DMS 273 (cell line): ENCODE measurements at regions not wholly inside any gene's neighbourhood (a gene's known extent, or its start where the extent isn't known, plus 50 kb on each side); places are given as distances from the start of the nearest gene placed in this dataset.

ENCODE experiments used
- DNase-seq: peaks from one replicate; lab custom pipeline; 2025; ENCODE audit not compliant: unreplicated experiment; lab: John Stamatoyannopoulos, UW

DNA sequence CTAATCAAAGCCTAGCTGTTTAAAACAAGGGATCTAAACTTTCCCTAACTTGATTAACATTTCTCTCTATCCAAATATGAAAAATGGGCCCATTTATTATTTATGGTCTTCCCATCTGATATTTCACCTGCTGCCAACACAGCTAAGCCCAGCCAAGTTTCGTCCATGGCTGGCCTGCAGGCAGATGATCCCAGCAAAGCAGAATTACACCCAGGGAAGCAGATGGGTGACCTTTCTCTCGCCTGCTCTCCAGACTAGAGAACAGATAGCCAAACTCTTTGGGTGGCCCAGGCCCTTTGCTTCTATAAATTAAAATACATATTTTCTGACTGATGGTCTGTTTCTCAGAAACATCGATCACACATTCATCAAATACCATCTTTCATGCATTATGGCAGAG is 1038.8 kb downstream of the AGBL1 start:
- DNase-seq, result peak; percentile 41

DNA sequence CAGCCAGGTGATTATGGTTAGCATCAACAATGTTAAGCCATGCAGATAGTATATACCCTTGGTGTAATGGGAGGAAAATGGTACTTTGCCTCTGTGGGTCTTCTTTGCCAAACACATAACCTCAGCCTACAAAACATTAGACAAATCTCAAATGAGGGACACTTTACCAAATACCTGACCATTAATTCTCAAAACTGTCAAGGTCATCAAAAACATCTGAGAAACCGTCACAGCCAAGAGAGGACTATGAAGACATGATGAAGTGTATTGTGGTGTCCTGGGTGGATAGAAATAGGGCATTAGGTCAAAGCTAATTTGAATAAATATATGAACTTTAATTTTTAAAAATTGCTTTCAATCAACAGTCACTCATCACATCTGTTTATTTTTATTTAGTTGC is 1036.1 kb downstream of the AGBL1 start:
- no peak for DNase-seq

DNA sequence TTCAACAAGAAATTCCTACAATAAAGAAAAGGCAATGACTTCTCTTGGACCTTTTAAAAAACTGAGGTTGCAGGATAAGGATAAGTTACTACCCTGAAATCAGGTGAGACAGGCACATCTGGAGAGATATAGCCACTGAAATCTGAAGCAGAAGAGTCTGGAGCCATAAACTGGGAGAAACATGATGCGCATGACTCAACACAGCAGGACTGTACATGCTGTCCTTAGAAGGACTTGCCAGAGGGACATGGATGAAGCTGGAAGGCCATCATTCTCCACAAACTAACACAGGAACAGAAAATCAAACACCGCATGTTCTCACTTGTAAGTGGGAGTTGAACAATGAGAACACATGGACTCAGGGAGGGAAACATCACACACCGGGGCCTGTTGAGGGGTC is 1020.2 kb downstream of the AGBL1 start:
- no peak for DNase-seq

DNA sequence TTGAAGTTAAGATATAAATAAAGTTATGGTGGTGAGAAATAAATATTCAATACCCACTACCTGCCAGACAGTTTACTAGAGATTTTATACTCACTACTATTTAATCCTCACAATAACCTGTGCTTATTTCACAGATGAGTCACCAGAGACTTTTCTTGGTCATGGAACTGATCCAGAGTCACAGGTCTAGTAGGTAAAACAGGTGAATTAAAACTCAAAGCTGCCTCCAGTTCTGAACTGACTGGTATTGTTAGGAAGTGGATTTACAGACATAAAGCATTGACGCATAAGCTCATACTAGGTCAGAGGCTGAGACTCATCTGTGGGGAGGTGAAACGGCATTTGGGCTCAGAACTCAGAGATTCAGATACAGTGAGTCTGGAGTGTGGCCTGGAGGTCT is 1009.9 kb downstream of the AGBL1 start:
- DNase-seq, result no peak

DNA sequence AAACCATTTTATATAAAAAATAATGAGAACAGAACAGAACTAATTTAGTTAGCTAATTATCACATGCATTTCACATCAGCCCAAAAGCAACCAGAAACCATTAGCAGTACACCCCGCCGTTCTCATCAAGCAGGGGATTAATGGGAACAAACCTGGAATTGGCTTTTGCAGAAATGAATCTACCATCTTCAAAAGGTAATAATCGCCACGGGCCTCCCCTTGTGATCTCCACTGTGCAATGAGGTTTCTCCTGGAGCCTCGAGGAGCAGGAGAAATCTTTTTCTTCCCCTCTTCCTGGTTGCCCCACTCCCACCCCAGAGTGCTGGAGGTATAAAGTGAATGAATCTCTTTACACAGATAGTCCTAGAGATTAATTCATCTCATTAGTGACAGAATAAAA is 1003.5 kb downstream of the AGBL1 start:
- DNase-seq, result no peak

DNA sequence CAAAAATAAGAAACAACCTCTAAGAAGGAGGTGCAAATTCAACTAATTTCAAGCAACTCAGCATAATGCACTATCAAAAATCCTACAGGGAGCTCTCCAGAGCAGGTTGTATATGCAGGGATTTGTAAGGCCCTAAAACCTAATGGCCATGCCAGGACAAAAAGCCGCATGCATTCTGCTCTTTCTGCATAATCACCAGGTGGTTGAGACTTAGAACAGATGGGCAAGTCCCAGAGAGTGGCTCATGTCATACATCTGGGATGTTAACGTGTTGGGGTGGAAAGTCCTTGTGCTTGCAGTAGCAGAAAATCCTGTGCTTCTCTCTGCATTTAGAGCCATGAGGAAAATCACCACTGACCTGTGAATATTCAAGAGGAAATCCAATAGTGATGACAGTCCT is 1002.9 kb downstream of the AGBL1 start:
- peak; percentile 87 for DNase-seq

DNA sequence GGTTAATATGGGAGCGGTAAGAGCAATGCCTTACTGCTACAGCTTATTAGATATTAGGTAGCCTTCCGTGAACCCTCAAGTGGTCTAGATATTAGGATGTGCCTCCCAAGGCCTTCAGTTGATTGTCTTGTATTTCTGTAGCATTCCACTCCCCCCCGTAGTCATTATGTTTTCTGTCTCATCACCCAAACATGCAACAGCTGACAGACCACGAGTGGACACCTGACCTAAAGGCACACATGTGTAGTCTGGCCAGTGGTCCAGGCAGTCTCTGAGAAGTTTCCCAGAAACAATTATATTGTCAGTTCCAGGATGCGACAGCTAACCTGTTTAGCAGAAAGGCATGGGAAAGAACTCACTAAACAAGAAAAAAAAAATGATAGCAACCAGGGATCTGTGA is 1000.9 kb downstream of the AGBL1 start:
- no peak for DNase-seq
